ENCODE measurements at regions not wholly inside any gene's neighbourhood (a gene's known extent, or its start where the extent isn't known, plus 50 kb on each side); places are given as distances from the start of the nearest gene placed in this dataset.
"Not testable (repeated sequence)": the region's sequence is repeated elsewhere in the genome, so short reads cannot be mapped to it uniquely, and the experiment has no call there.

DNA sequence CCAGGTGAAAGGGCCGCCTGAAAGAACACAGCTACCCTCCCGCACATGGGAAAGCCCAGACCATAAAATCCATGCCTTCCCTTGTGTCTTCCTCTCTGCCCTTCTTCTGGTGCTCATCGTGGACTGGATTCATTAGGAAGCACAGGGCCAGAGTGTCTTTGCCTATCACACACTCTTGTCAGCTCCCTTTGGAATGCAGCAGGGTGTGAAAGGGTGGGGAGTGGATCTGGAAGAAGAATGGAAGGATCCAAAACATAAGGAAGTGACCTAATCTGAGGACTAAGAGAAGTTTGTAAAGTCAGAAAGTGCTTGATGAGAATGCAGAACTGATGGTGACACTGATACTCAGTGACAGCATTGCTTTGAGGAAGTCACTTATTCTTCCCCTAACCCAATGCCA, 1147.3 kb upstream of the GOT2 start:
- DNase-seq (ENCODE audit: low read depth in 2 of 2), result no peak

DNA sequence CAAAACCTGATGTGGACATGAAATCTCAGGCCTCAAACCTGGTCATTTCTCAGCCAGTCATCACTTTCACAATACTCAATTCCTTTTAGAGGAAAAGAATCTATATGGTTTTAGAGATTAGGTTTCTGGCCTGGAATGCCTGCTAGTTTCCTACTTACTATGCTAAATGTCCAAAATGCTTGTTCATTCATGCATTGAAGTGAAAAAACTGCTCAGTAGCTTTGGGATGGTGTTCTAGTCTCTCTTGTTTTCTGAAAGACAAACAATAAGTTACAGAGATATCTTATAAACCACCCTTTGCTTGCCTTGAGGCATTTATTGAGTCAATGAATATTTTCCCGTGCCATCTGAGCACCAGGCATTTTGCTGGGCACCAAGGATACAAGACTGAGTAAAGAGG, 1146.5 kb upstream of the GOT2 start:
- DNase-seq (ENCODE audit: low read depth in 2 of 2), result no peak

DNA sequence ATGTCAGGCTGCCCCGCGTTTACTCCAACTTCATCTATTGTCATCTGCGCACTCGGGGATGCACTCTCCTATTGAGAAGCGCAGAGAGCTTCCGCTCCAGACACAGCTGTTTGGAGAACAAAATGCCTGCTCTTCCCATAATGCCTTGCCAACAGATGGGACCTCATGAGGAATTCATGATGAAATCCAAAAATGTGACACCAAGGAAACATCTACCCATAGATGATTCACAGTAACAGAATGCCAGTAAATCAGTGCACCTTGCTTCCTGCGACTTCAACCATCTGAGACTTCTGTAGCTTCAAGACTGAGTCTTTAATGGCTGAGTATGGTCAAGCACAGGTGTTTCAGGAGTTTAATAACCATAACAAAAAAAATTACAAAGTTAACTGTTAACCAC, 1144.9 kb upstream of the GOT2 start:
- no peak for DNase-seq (ENCODE audit: low read depth in 2 of 2)

DNA sequence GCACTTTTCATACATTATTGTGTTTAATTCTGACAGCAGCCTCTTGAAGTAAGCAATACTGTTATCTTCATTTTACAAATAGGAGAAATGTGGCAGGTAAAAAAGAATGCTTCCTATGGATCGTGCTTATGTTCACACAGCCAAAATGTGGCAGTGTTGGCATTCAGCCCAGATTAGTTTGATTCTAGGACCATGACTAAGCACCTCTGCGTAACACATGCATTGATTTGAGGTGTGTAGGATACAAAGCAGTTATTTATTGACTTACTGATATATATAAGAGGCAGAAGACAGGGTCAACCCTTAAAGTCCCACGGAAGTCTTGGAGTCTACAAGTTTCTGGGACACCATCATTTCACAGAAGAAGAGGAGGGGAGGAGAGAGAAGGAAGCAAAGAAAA, 1144.4 kb upstream of the GOT2 start:
- DNase-seq (ENCODE audit: low read depth in 2 of 2), result no peak

DNA sequence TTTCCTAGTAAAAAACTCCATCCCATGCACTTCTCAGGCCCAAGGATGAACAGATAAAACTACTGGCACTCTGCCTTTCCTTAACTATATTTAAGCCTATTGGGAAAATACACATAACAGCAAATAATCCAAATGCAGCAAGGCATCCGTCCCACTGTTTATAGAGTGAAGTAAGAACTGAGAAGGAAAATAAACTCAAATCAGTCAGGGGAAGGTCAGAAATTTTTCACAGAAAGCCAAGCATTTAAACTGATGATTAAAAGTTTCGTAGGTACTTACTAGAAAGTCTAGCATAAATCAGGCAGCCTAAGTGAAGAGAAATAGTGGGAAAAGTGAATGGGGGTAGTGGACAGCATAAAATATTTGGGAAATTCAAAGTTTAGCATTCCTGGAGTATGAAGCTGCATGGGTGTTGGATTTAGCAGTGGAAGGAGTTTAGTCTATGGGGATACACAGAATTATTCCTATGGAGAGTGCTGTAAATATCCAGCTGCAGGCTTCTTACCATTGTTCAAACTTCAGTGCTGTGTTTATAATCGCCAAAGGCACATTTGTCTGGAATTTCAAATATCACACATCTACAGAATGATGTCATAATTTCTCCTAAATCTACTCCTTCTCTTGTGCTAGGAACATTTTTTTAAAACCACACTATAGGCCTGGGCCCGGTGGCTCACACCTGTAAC, 1131.0 kb upstream of the GOT2 start:
- DNase-seq (ENCODE audit: low read depth in 2 of 2), result no peak

DNA sequence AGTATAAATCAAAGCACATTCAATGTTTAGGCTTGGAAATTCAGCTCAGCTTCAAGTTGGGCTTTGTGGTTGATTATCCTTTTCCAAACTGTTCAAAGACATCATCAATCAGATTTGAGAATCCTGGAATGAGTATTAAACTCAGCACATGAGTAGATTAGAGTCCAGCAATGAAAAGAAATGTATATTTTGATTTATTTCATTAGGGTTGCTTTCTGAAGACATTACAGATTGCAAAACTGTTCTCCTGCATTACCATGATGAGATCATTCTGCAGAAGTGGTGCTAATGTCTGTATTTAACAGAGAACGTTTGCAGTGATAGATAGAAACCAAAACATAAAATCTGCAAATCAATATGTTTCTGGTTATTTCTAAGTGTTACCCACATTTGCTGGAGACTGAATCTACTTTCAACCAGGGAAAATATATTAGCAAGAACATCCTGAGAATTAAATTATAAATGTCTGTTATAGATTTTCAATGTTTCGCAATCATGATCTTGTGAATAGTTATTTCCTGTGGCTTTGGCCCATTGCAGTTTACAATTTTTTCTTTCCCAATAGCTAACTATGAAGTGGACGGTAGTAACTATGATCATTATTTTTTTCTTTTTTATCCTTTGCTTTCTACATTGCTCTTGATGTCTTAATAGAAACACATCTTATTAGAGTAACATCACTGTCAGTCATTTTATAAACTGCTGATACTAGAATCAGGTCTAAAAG, 1125.7 kb upstream of the GOT2 start:
- no peak for DNase-seq (ENCODE audit: low read depth in 2 of 2)

DNA sequence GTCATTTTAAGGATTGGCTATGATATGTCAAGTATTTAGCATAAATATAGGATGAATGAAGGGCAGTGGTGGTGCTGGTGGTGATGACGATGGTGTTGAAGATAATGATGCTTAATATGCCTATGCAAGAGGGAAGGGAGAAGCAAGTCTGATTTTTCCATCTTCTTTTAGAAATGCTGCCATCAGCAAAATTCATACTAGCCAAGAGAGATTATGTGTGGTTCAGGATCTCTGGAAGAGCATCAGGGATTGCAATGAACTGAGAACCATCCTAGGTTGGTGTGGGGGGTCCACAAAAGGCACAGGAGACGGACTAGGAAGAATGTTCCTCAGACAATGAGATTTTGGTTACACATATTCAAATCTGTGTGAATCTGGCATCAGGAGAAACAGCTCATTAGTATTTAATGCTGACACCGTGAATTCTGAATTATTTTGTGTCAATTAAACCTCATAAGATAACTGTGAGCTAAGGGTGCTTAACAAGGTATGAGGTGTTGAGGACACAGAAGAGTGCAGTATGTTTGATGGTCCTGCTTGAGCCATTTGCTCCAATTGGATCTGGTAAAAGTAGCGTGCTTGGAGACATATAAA, 1120.8 kb upstream of the GOT2 start:
- no peak for DNase-seq (ENCODE audit: low read depth in 2 of 2)

DNA sequence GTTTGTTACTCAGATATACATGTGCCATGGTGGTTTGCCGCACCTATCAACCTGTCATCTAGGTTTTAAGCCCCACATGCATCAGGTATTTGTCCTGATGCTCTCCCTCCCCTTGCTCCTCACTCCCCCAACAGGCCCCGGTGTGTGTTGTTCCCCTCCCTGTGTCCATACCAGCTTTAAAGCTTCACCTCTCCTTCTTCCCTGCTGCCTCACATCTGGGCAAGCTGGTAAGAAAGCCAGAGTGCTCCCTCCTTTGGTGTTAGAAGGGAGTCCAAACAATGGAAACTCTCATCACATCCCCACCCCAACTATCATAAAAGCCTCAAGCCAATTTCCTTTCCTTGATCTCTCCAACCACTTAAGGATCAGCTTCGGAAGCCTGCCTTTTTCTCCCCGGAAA, 1115.6 kb upstream of the GOT2 start:
- DNase-seq (ENCODE audit: low read depth in 2 of 2), result no peak

DNA sequence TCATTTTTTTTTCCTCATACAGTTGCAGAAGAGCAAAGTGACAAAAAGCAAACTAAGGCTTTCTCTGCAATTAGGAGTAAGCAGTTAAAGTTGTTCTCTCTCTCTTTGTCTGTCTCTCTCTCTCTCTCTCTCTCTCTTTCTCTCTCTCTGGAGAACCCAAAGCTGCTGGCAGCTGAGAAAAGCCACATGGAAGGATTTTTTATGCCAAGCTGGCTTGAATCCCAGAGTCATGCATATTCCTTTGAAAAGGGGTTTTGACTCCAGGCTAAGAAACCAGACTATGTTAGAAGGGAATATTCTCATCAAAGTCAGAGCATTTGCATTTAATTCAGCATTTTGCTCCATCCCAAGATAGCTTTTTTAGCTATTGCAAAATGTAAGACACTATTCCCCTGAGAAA, 1114.2 kb upstream of the GOT2 start:
- no peak for DNase-seq (ENCODE audit: low read depth in 2 of 2)

DNA sequence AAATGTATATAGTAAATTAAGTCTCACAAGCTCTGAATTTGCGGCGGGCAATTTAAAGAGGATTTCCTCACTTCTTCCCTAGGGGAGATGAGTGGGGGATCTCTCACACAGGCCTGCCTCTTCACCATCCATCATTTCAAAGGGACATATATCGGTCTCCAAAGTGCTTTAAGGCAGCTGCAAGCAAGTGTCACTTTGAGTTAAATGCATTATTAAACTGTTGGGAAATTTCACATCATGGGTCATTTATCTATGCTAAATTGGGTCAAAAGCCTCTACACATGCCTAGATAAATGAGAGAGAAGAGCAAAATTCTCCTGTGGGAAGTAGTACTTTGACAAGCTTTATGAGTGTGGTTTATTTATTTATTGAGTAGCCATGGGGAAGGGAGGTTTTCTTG, 1106.1 kb upstream of the GOT2 start:
- DNase-seq (ENCODE audit: low read depth in 2 of 2), result no peak

DNA sequence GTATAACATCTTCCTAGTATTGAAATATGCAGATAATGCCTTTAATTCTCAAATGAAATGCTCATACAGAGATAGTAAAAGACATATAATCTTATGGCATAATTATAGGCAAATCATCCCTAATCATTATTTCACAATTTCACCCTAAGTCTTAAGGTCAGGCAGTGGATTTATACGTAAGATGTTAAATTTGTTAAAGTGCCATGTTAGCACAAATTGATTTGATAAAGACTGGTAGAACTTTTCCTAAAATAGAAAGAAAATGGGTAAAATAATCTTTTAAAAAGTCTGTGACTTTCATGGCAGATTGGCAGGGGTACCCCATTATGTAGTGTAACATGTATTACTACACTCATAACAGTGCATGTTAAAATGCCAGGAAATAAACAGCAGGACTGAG, 1092.7 kb upstream of the GOT2 start:
- no peak for DNase-seq (ENCODE audit: low read depth in 2 of 2)

DNA sequence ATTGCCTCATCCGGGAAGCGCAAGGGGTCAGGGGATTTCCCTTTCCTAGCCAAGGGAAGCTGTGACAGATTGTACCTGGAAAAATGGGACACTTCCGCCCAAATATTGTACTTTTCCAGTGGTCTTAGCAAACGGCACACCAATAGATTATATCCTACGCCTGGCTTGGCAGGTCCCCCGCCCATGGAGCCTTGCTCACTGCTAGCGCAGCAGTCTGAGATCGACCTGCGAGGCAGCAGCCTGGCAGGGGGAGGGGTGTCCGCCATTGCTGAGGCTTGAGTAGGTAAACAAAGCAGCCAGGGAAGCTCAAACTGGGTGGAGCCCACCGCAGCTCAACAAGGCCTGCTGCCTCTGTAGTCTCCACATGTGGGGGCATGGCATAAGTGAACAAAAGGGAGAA, 1075.4 kb upstream of the GOT2 start:
- not testable (repeated sequence) for DNase-seq (ENCODE audit: low read depth in 2 of 2)

DNA sequence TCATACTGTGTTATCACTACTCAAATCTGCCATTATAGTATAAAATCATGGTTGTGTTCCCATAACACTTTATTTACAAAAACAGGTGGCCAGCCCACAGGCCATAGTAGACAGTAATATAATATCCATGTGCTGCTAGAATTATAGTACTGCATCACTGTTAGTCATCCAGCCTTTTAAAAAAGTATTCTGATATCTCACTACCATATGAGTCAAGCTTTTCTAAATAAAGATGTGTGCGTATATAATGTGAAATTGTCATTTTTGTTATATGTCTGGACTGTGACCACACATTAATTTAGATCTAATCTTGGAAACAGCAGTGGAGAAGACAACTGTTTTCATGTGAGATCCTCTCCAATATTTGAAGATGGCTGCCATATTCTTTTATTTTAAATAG, 1049.1 kb upstream of the GOT2 start:
- DNase-seq (ENCODE audit: low read depth in 2 of 2), result no peak

DNA sequence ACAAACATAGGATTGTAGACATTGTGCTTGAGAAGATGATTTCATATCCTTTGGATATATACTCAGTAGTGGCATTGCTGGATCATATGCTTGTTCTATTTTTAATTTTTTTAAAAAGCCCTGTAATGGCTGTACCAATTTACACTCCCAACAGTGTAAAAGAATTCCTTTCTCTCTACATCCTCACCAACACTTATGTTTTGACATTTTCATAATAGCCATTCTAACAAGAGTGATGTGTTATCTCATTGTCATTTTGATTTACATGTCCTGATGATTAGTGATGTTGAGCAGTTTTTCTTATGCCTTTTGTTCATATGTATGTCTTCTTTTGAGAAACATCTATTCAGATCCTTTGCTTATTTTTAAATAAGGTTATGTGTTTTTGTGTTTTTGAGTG, 1039.2 kb upstream of the GOT2 start:
- DNase-seq (ENCODE audit: low read depth in 2 of 2), result no peak

DNA sequence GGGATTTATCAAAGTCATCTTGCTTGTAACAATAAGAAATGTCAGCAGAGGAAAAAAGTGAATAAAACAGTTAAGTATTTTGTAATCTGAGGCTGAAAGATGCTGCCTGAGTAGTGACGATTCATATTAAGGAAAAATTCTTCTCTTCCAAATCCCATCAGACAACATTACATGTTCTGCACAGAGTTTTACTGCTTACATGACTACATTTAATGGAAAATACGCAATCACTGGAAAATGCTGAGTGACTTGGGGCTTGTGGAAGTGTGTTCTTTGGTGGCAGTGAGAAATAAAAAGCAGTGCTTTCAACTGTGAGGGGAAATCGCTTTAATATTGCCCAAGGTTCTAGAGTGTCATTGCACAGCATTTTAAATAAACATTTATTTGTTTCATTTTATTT, 1025.2 kb upstream of the GOT2 start:
- no peak for DNase-seq (ENCODE audit: low read depth in 2 of 2)

DNA sequence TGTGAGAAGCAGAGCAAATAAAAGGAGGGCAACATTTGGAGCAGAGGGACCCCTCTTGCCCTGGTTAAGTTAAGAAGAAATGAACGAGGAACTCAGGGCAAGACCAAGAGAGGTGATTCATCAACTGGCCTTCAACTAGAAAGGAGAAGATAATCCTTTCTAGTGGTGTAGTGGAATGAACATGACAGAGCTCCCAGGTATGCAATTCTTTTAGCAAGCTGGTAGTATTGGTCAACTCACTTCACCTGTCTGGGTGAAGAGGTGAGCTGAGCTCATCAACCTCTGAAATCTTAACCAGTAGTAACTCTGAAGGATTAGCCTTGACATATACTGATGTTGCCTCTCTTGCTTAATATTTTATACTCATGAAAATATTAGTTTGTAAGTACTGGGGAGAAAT, 1024.7 kb upstream of the GOT2 start:
- no peak for DNase-seq (ENCODE audit: low read depth in 2 of 2)

DNA sequence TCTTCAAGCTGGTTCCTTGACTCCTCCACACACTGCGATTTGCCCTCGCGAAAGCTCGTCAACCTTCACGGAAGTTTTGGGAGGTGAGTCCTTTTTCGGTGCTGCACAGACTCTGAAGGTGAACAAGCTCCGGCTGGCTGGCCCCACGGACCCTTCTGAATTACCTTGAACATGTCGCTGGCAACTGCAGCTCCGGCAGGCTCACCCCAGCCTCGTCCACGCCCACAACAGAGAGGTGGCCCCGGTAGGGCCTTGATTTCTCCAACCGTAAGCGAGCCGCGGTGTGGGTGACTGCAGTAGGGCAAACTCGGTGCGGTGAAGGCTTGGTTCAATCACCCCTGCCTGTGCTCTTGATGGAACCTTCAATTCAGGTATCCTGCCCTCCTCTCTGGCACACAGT, 1020.7 kb upstream of the GOT2 start:
- no peak for DNase-seq (ENCODE audit: low read depth in 2 of 2)

DNA sequence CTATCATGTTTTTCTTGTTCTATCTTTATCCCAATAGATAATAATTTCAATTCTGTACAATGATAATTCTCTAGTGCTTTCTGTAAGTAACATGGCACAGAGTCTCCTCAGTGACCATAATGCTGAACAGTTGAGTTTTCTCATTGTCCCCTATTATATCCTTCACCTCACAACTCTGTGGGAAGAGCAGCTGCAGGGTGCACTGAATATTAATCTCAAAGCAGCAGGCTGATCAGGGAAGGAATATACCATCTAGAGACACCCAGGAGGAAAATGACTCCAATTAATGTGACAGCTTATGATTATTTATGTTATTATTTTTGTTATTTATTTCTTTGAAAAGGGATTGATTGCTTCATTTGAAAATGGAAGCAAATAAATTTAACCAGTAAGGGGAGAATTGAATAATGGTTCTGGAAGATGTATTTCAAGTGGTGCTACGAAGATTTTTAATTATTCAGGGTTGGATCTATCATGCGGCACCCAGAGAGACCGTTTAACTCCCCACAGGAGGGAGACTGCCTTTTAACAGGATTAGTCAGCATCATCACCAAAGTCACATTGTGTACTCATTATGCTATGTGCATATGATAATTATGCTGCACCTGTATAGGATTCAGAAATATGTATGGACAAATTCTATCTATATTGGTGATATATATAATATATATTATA, 1015.7 kb upstream of the GOT2 start:
- no peak for DNase-seq (ENCODE audit: low read depth in 2 of 2)

DNA sequence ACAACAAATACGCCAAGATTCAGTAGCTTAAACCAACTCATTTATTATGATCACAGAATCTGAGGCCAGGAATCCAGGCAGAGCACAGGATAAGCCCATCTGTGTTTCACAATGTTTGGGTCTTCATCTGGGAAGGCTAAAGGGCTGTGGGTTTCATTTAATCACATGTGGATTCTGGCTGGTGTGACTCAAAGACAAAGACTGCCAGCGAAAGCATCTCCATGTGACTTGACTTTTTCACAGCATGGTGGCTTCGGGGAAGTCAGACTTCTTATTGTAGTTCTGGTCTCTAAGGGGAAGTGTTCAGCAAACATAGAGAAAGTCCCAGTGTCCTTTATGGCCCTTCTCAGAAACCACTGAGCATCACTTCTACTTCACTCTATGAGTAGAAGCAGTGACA, 1014.4 kb upstream of the GOT2 start:
- DNase-seq (ENCODE audit: low read depth in 2 of 2), result no peak

DNA sequence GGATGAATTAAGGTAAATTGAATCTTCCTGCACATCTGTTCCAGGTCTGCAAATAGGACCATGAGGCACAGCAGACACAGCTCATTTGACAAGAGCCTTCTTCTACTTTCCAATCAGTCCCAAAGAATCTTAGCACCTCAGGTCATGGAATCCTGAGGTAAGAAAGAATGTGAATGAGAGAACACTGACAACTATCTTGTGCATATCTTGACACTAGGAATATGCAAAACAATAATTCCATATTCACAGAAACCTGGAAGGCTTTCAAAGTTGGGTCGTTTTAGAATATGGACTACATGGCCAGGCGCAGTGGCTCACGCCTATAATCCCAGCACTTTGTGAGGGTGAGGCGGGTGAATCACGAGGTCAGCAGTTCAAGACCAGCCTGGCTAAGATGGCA, 1009.4 kb upstream of the GOT2 start:
- no peak for DNase-seq (ENCODE audit: low read depth in 2 of 2)

DNA sequence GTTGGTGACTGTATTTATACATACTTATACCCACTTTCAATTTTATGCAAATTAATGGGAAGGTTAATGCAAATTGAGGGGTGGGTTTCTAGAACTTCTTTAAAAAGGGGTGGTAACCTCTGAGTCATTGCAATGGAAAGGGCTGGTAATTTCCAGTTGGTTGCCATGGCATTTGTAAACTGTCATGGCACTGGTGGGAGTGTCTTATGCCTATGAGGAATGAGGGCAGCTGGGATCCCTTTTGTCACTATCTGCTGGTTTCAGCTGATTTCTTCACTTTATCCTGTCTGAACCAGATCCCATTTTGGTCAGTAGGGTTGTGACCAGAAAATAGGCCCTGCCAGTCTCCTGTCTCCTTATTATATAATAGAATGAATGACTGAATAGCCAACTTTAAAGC, 1006.7 kb upstream of the GOT2 start:
- no peak for DNase-seq (ENCODE audit: low read depth in 2 of 2)

DNA sequence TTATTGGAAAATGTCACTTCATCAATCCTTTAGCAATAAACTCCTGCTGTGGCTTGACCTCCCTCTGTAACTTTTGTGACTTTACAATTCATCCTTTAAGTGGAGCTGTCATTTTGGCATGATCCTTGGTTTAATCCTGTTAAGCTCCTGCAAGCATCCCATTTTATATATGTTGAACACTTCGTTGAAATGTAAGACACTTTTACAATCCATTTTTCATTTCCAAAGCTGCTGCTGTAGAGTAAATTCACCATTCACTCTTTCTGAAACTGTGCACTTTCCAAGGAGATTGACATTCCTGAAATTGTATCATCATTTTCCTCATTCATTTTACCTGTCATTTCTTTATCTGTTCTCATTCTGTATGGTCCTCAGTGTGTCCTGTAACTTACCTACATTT, 1003.2 kb upstream of the GOT2 start:
- DNase-seq (ENCODE audit: low read depth in 2 of 2), result no peak

DNA sequence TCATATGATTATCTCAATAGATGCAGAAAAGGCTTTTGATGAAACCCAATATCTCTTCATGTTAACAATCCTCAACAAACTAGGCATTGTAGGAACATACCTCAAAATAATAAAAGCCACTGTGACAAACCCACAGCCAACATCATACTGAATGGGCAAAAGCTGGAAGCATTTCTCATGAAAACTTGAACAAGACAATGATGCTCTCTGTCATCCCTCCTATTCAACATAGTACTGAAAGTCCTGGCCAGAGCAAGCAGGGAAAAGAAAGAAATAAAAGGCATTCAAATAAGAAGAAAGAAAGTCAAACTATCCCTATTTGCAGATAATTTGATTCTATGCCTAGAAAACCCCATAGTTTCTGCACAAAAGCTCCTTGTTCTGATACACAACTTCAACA, 999.2 kb upstream of the GOT2 start:
- no peak for DNase-seq (ENCODE audit: low read depth in 2 of 2)
